CD8-positive, alpha-beta memory T cell (primary cell): ENCODE measurements at regions not wholly inside any gene's neighbourhood (a gene's known extent, or its start where the extent isn't known, plus 50 kb on each side); places are given as distances from the start of the nearest gene placed in this dataset.

Experiments
- CTCF ChIA-PET: fragments of 350-600 bp; sonication (Branson Sonifier 250); formaldehyde crosslinking; loops from one replicate; lab custom pipeline; 2021; ENCODE audit warnings: antibody characterized with exemption; lab: Charles Lee
- POLR2A ChIA-PET: fragments of 350-600 bp; sonication (Branson Sonifier 250); formaldehyde crosslinking; loops from one replicate; lab custom pipeline; 2021; ENCODE audit warnings: antibody characterized with exemption; lab: Charles Lee
- DNase-seq, 5 donors: peaks; one replicate each; pipeline versions ENCODE4 v3.0.0 to v3.0.0-alpha.2; 2020 to 2022; ENCODE audit warnings: mixed read lengths in 1 of 5
- H3K27ac ChIP-seq: one replicate; pipeline ENCODE4 v1.7.0; 2013; ENCODE audit warnings: low read depth, mild to moderate bottlenecking, low read length, moderate library complexity
- H3K27me3 ChIP-seq: 2 replicates; pipeline ENCODE4 v1.7.0; 2013; ENCODE audit warnings: low read length, mild to moderate bottlenecking; ENCODE audit not compliant: insufficient read depth, poor library complexity, severe bottlenecking
- H3K36me3 ChIP-seq: 2 replicates; pipeline ENCODE4 v1.7.0; 2013; ENCODE audit warnings: mild to moderate bottlenecking, low read length, moderate library complexity; ENCODE audit not compliant: insufficient read depth
- H3K4me1 ChIP-seq: 2 replicates; pipeline ENCODE4 v1.7.0; 2013; ENCODE audit warnings: mild to moderate bottlenecking, low read length, moderate library complexity; ENCODE audit not compliant: insufficient read depth
- H3K4me3 ChIP-seq: 2 replicates; pipeline ENCODE4 v1.7.0; 2013; ENCODE audit warnings: mild to moderate bottlenecking, low read length
- H3K9me3 ChIP-seq: 2 replicates; pipeline ENCODE4 v1.7.0; 2013; ENCODE audit warnings: mild to moderate bottlenecking, low read length
- H3K27ac Mint-ChIP-seq, 8 donors: one replicate each; pipeline ENCODE4 v1.8.0; 2020 to 2021; ENCODE audit warnings: mixed read lengths in 8 of 8, mild to moderate bottlenecking in 6 of 8, inconsistent platforms in 3 of 8, moderate library complexity in 3 of 8
- H3K27me3 Mint-ChIP-seq, 2 donors: one replicate each; pipeline ENCODE4 v1.8.0; 2020 to 2021; ENCODE audit warnings: mixed read lengths in 2 of 2, mild to moderate bottlenecking in 1 of 2, moderate library complexity in 1 of 2
- H3K36me3 Mint-ChIP-seq, 3 donors: one replicate each; pipeline ENCODE4 v1.8.0; 2020 to 2021; ENCODE audit warnings: mixed read lengths in 3 of 3, inconsistent platforms in 1 of 3, mild to moderate bottlenecking in 1 of 3
- H3K4me1 Mint-ChIP-seq, 3 donors: one replicate each; pipeline ENCODE4 v1.8.0; 2020 to 2021; ENCODE audit warnings: mixed read lengths in 3 of 3, inconsistent platforms in 1 of 3, mild to moderate bottlenecking in 1 of 3
- H3K4me3 Mint-ChIP-seq, 7 donors: one replicate each; pipeline ENCODE4 v1.8.0; 2020 to 2021; ENCODE audit warnings: mixed read lengths in 7 of 7, mild to moderate bottlenecking in 6 of 7, moderate library complexity in 4 of 7, inconsistent platforms in 2 of 7
- H3K9me3 Mint-ChIP-seq, 5 donors: one replicate each; pipeline ENCODE4 v1.8.0; 2020 to 2022; ENCODE audit warnings: mixed read lengths in 5 of 5, mild to moderate bottlenecking in 3 of 5, moderate library complexity in 2 of 5, inconsistent platforms in 1 of 5

- Mint-ChIP-seq H3K4me1 (peaks cover 42 to 57% (median 43%) of the 10 kb centered on the region in 3 donors), H3K27ac (peak overlapping the region; percentile 86 to 99 (median 97)), H3K27me3 (no peaks in the 10 kb centered on the region), H3K9me3 (no peaks in the 10 kb centered on the region), H3K36me3 (no peaks in the 10 kb centered on the region), H3K4me3 (peak overlapping the region; percentile 77 to 94 (median 87))
- H3K36me3 ChIP-seq: no peaks in the 10 kb centered on the region
- POLR2A ChIA-PET: interaction anchor here (0.5 to 0.9 kb wide), 4 partner anchors 47 to 382 kb away, joined by 3 to 4 read pairs (median 3); no protein-coding TSS in a partner anchor
- peak in 1 of 5 donors; percentile 40 for DNase-seq
- peak overlapping the region; percentile 46 for H3K4me3 ChIP-seq
- CTCF ChIA-PET: interaction anchor here (0.7 to 3.0 kb wide), 13 partner anchors 9 to 167 kb away, joined by 3 to 19 read pairs (median 4); partner anchors contain the start of genes MPHOSPH9, MTRFR and PITPNM2
- no peaks in the 10 kb centered on the region for H3K9me3 ChIP-seq
- peaks cover 62% of the 10 kb centered on the region for H3K4me1 ChIP-seq
- H3K27ac ChIP-seq: peak overlapping the region; percentile 29
- H3K27me3 ChIP-seq: no peaks in the 10 kb centered on the region
Measured at GRCh38 chr12:123075087-123075645, 75.7 kb downstream of the PITPNM2 start.

DNA sequence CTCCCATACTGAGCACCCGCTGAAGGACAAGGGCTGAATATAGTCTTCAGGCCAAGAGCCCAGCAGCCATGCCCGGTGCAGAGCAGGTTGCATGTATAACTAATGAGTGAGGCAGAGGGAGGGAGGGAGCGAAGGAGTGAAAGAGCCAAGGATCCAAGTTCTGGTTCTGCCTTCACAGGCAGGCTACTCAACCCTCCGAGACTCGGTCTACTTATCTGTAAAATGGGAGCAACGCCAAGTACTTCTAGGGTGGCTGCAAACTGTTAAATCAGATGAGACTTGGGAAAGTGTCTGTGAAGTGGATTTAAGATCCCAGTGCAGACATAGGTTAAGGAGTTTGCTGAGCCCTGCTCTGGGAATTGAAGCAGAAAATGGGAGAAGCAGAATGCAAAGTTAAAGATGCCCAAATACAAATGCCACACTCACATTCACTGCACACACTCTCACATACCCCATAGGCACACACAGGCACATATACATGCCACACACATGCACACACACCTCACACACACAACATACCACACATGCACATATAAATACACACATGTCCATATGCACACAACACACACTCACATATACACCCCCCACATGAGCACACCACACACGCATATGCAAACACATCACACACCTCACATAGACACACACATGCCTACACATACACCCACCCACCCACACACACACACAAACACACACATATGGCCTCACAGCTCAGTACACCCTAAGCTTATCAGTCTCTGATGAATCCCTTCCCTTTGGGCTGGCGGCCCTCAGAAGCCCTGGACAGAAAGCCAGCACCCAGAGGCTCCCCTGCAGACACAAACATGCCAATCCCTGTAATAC is 76.7 kb downstream of the PITPNM2 start:
- Mint-ChIP-seq H3K4me1 (peaks cover 42 to 57% (median 43%) of the 10 kb centered on the region in 3 donors), H3K27ac (peak overlapping the region in 6 of 8 donors; percentile 45 to 98 (median 88)), H3K36me3 (no peaks in the 10 kb centered on the region), H3K4me3 (peak overlapping the region; percentile 77 to 94 (median 87)), H3K9me3 (no peaks in the 10 kb centered on the region), H3K27me3 (no peaks in the 10 kb centered on the region)
- Histone ChIP-seq H3K4me3 (peak overlapping the region; percentile 46), H3K27ac (no peak overlapping the region), H3K36me3 (no peaks in the 10 kb centered on the region), H3K27me3 (no peaks in the 10 kb centered on the region), H3K4me1 (peaks cover 62% of the 10 kb centered on the region), H3K9me3 (no peaks in the 10 kb centered on the region)
- ChIA-PET CTCF (interaction anchor here (1.1 to 2.2 kb wide), 3 partner anchors 28 to 164 kb away, joined by 3 to 10 read pairs (median 8); partner anchors contain the start of genes MPHOSPH9 and MTRFR), POLR2A (no interaction called here)
- no peak for DNase-seq

DNA sequence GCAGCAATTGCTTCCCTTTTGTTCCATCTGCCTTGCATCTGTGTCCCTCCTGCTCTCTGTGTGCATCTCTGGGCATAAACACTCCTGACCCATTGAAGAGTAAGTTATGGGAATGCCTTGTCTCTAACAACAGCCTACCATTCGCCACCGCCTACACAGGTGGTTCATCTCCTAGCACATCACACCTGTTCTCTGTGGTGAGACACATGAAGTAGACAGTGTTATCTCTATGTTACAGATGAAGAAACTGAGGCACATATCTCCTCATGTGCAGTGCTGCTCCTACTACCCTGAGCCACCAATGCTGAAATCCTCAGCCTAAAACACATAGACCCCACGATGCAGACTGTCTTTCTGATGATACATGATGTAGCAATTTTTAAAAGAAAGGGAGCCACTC is 77.6 kb downstream of the PITPNM2 start:
- ChIA-PET POLR2A (no interaction called here), CTCF (interaction anchor here (0.8 to 1.7 kb wide), 2 partner anchors 30 to 102 kb away, joined by 3 to 7 read pairs; no protein-coding TSS in a partner anchor)
- Histone ChIP-seq H3K36me3 (no peaks in the 10 kb centered on the region), H3K4me3 (no peak overlapping the region), H3K27me3 (no peaks in the 10 kb centered on the region), H3K27ac (no peak overlapping the region), H3K4me1 (peaks cover 62% of the 10 kb centered on the region), H3K9me3 (no peaks in the 10 kb centered on the region)
- DNase-seq: no peak
- H3K27me3 Mint-ChIP-seq: no peaks in the 10 kb centered on the region
- H3K4me1 Mint-ChIP-seq: peaks cover 41 to 54% (median 42%) of the 10 kb centered on the region in 3 donors
- H3K27ac Mint-ChIP-seq: peak overlapping the region in 3 of 8 donors; percentile 14 to 97 (median 59)
- peak overlapping the region in 1 of 7 donors; percentile 1 for H3K4me3 Mint-ChIP-seq
- H3K9me3 Mint-ChIP-seq: no peaks in the 10 kb centered on the region
- no peaks in the 10 kb centered on the region for H3K36me3 Mint-ChIP-seq

DNA sequence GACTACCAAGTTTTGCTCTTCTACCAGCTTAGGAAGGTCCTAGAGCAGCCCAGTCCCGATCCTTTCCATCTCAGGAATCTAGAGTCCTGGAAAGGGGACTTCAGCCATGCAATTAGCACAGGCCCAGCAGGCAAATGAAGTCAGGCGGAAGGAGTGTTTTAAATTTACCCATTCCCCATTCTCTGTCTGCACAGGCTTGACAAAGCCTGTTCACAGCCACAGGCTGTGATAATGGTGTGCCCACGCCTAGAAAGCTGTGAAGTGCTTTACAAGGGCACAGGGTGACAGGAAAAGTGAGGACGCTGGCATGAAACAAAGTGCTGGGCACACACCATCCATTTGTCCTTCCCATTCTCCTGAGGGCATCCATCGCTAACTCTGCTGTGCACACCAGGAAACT is 79.0 kb downstream of the PITPNM2 start:
- ChIA-PET POLR2A (no interaction called here), CTCF (interaction anchor here (1.7 kb wide), 1 partner anchor 29 kb away, joined by 7 read pairs; no protein-coding TSS in a partner anchor)
- H3K9me3 ChIP-seq: no peaks in the 10 kb centered on the region
- Mint-ChIP-seq H3K4me1 (peaks cover 34 to 46% (median 36%) of the 10 kb centered on the region in 3 donors), H3K27ac (peak overlapping the region in 2 of 8 donors; percentile 42 to 94), H3K4me3 (no peak overlapping the region), H3K9me3 (no peaks in the 10 kb centered on the region), H3K36me3 (no peaks in the 10 kb centered on the region), H3K27me3 (no peaks in the 10 kb centered on the region)
- no peaks in the 10 kb centered on the region for H3K36me3 ChIP-seq
- H3K27me3 ChIP-seq: no peaks in the 10 kb centered on the region
- H3K27ac ChIP-seq: no peak overlapping the region
- no peak overlapping the region for H3K4me3 ChIP-seq
- DNase-seq: no peak
- H3K4me1 ChIP-seq: peaks cover 53% of the 10 kb centered on the region

- ChIA-PET POLR2A (no interaction called here), CTCF (no interaction called here)
- H3K9me3 Mint-ChIP-seq: no peaks in the 10 kb centered on the region
Measured at GRCh38 chr12:123071099-123071800, 79.6 kb downstream of the PITPNM2 start.

GRCh38 chr12:123070267-123071081 is 80.4 kb downstream of the PITPNM2 start:
- Histone ChIP-seq H3K9me3 (no peaks in the 10 kb centered on the region), H3K27ac (no peak overlapping the region), H3K36me3 (no peaks in the 10 kb centered on the region), H3K4me3 (no peak overlapping the region), H3K27me3 (no peaks in the 10 kb centered on the region), H3K4me1 (peaks cover 55% of the 10 kb centered on the region)
- H3K4me3 Mint-ChIP-seq: no peak overlapping the region
- no peaks in the 10 kb centered on the region for H3K27me3 Mint-ChIP-seq
- H3K9me3 Mint-ChIP-seq: no peaks in the 10 kb centered on the region
- H3K36me3 Mint-ChIP-seq: no peaks in the 10 kb centered on the region
- POLR2A ChIA-PET: no interaction called here
- DNase-seq: no peak
- CTCF ChIA-PET: interaction anchor here (0.8 kb wide), 1 partner anchor 27 kb away, joined by 3 read pairs; no protein-coding TSS in a partner anchor
- H3K4me1 Mint-ChIP-seq: peaks cover 26 to 41% (median 28%) of the 10 kb centered on the region in 3 donors
- peak overlapping the region in 2 of 8 donors; percentile 43 to 47 for H3K27ac Mint-ChIP-seq

More at GRCh38 chr12:123071099-123071800, 79.6 kb downstream of the PITPNM2 start:
- no peak overlapping the region for H3K4me3 ChIP-seq
- no peaks in the 10 kb centered on the region for H3K36me3 Mint-ChIP-seq
- no peaks in the 10 kb centered on the region for H3K9me3 ChIP-seq
- H3K27ac Mint-ChIP-seq: peak overlapping the region in 2 of 8 donors; percentile 23 to 94
- H3K4me1 Mint-ChIP-seq: peaks cover 28 to 41% (median 29%) of the 10 kb centered on the region in 3 donors
- H3K4me1 ChIP-seq: peaks cover 53% of the 10 kb centered on the region
- H3K27ac ChIP-seq: no peak overlapping the region
- DNase-seq: no peak
- H3K4me3 Mint-ChIP-seq: no peak overlapping the region
- no peaks in the 10 kb centered on the region for H3K27me3 Mint-ChIP-seq
- no peaks in the 10 kb centered on the region for H3K36me3 ChIP-seq
- H3K27me3 ChIP-seq: no peaks in the 10 kb centered on the region
